ENCODE measurements at regions not wholly inside any gene's neighbourhood (a gene's known extent, or its start where the extent isn't known, plus 50 kb on each side); places are given as distances from the start of the nearest gene placed in this dataset.
"Not testable (repeated sequence)": the region's sequence is repeated elsewhere in the genome, so short reads cannot be mapped to it uniquely, and the experiment has no call there.

DNA sequence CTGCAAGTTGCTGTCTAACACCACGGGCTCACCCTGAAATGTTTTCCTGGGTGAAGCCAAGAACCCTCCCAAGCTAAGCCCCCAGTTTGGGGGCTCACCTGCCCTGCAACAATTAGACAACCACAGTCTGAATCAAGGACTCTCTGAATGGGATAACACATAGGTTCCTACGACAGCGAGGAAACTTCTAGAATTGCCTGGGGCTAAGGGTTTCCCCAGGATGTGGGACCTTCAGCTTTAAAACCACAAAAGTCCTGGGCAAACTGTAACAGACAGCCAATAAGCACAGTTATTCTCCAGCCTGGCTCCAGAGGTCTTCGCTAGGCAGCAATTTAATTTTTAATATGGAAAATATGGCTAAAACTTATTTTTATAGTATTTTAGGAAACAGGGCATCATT is 162.6 kb downstream of the PRKX start:
- no peak for DNase-seq

DNA sequence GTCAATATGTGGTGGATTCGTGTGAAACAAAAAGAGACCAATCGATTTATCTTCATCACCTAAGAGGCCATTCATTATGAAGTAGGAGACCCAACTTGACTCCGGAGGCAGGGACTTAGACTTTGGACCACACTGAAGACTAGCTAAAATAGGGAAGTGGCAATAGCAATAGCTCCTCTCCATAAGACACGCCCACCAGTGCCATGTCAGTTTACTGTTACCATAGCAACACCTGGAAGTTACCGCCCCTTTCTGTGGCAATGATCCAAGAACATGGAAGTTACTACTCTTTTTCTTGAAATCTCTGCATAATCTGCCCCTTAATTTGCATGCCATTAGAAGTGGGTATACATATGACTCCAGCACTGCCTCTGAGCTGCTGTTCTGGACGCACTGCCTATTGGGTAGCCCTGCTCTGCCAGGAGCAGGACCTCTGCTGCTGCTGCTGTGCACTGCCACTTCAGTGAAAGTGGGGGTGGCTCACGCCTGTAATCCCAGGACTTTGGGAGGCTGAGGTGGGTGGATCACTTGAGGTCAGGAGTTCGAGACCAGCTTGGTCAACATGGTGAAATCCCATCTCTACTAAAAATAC is 163.2 kb downstream of the PRKX start:
- peak; percentile 23 to 58 (median 52) for DNase-seq

DNA sequence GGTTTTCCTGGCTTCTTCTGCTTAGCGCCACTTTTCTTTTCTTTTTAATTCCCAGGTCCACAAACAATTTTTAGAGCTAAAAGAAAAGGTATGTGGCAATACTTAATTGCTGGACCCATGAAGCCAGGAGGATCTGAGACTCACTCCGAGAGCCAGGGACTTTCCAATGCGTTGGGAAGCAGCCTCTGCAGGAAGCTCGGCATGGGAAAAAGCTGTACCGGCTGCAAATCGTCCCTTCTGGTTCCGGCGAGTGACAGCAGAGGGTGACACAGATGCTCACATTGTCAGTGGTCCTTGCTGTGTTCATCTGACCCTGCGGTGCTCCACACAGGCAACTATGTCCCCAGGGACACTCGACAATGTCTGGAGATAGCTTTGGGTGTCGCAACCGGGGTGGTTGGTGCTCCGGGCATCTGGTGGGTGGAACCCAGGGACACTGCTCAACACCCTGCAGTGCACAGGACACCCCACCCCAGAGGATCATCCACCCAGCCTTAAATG is 164.0 kb downstream of the PRKX start:
- peak in 2 of 4 experiments; percentile 3 to 18 for DNase-seq

DNA sequence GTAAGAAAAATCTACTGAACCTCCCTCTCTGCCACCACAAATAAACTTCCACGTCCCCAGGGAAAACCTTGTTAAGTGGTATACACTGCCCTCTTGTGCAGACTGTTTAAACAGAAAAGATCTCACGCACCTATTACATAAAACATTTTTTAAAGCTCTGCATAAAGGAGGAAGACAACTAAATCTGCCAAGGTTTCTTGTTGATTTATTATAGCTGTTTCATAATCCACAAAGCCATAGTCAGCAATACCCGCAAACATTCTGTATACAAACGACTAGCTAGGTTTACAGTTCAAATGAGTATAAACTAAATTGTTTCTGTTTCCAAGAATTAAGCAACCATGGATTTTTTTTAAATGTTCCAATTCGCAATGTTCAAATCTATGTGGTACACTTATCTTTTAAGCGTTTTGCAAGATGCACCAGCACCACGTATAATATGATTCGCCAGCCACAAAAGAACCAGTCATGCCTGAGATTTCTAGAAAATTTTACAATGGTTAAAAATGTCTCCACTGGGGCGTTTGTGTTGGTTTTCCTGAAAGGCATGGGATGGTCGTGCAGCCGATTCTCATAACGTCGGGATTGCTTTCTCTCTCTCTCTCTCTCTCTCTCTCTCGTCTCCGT is 164.6 kb downstream of the PRKX start:
- peak; percentile 4 to 32 (median 25) for DNase-seq

DNA sequence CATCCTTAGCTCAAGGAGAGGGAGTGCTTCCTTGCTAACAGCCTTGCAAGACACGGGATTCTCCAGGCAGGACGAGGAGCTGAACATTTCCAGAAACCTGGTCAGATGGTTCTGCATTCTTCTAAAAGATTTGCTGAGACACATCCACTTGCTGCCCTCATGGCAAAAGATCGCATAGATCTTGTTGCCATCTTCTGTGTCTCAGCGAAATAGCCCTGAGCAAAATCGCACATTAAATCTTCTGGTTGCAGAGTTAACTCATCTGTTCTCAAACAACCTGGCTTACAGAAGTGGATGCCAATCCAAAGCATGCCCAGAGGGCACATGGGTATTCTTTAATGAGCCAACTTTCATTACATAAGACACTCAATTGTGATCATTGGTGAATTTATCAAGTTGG is 167.5 kb downstream of the PRKX start:
- DNase-seq = no peak

DNA sequence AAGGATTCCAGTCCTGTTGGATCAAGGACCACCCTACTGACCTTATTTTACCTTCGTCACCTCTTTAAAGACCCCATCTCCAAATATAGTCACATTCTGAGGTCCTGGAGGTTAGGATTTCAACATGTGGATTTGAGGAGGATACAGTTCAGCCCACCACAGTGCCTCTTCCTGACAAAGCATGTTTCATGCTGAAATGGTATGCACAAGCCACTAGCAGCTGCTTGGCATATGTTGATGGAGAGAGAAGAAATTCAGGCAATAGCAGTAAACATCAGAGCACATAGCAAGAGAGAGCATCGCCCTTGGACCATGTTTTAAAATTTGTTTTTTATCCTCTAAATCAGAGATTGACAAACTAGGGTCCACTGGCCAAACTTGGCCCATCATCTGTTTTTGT is 172.1 kb downstream of the PRKX start:
- no peak for DNase-seq

DNA sequence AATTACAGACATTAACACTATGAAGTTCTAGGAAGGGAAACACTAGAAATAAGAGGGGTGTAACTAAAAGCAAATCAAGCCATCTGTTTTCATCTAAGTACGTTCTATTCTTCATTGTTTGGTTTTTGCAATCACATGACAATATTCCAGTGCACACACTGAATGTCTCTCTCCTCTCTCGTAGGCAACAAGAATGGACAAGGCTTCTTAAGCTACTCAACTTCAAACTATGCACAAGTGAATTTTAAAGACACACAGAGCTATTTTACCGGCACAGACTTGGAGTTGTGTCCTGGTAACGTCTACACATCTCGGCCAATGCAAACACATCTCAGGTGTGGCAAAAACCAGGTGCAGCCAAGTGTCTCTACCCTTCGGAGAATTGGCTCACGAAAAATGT is 173.3 kb downstream of the PRKX start:
- no peak for DNase-seq

DNA sequence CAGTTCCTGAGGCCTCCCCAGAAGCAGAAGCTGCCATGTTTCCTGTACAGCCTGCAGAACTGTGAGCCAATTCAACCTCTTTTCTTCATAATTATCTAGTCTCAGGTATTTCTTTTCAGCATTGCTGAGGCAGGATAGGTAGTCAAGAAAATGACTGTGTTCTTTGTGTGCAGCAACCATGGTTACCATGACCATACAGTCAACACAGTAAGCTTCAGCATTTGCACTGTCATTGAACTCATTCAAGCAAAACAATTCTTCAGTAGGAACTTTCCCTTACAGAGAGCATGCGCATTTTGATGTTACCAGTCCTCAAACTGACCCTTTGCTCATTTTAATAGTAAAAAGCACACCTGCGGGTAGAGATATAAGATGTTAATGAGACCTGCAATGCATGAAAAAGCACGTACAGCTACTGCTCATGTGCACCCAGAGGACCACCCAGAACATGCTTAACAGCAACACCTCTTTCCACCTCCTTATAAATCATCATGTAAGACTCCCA is 180.8 kb downstream of the PRKX start:
- DNase-seq = no peak

DNA sequence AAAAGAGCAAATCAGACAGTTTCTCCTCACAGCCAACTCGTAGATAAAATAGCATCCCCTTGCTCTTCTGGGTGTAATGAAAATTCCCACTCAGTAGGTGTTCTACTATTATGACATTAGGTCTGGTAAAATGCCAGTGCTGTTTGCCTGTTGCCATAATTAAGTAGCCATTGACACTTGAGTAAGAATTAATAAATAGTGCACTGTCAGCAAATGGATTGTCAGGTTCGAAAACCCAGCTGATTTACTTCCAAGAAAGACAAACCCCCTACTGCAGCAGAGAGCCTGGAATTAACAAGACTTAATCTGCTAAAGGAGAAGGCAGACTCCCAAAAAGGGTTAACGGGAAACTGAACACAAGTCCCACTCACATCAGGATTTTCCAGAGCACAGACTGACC is 182.0 kb downstream of the PRKX start:
- DNase-seq = not testable (repeated sequence)

DNA sequence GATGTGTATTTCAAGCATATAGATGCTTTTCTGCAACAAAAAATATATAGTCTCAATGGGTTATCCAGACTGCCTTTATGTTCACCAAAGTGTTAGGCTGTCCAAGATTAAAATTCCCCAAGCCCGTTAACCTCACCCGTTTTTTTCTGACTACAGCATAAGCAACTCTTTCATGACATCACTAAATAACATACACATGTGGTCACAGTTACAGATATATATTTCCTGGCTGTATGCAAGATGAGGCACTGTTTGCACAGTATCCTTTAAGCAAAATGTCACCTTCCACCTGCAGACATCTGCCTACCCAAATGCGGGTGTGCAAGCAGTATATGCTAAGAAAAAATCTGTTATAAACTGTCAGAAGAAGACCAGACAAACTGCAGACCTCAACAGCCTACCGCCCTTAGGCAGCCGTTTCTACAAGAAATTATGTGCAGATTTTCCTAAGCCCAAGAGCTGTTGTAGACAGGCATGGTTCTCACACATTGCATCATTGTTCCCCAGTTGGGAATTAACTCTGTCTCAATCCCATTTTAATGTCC is 183.1 kb upstream of the MXRA5 start:
- DNase-seq = no peak

DNA sequence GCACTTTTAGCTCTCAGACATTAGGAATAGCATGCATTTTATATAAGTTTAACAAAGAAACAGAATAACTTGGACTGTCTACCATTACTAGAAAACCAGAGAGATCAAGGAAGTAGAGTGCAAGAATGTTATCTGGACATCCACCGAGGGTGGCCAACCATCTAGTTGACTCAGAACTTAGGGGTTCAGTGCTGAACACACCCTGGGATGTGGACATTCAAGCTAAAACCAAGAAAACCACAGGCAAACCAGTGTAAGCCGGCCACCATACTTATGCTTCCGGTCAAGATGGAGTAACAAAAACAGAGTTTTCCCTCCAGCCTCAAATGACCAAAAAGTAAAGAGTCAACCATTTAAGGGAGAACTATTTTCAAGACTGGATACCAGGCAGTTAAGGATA is 181.4 kb upstream of the MXRA5 start:
- no peak for DNase-seq

DNA sequence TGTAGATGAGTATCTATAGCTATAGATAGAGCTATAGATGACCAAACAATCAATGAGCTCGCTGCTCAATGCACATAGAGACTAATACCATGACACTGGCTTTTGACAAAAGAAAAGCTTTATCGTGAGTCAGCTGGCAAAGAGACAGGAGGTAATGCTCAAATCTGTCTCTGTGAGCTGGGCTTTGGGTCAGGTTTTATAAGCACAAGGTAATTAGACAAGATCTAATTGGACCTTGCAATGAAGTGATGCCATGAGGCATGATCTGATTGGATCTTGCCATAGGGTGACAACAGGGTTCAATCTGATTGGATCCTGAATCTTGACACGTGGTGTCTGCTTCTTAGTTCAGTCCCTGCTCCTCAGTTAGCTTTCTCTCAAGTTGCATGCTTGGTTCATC is 180.7 kb upstream of the MXRA5 start:
- no peak for DNase-seq

DNA sequence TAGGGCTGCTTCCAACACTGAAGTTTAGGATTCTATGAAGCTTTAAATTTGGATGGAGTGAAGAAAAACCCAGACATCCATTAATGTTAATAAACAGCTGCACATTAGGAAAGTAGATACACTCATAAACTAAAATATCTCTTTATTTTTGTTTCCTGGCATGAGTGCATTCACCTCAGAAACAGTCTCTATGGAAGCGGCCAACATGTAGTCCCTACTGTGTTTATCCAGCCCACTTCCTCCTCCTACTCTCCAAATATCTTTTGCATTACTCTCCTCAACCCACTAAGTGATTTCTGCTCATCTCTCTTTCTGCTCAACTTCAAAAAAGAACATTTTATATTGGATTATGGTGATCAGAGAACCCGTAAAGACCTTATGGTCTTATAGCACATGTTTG is 180.3 kb upstream of the MXRA5 start:
- DNase-seq = no peak

DNA sequence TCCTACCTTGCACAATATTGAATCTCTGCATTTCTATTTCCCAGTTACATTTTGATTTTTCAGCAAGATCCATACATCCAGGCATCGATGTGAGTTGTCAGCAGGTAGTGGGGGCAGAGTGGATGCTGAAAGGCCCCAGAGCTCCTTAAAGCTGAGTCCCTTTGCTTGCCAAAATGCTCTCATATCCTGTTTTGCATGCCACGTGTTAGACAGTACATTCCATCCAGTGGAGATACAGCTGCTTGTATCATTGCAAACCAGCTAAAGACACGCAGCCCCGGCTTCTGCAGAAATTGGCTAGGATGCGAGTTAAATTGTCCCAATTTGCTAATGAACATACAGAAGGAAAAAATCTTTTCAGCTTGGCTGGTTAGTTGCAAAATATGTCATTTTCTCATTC is 179.6 kb upstream of the MXRA5 start:
- no peak for DNase-seq

DNA sequence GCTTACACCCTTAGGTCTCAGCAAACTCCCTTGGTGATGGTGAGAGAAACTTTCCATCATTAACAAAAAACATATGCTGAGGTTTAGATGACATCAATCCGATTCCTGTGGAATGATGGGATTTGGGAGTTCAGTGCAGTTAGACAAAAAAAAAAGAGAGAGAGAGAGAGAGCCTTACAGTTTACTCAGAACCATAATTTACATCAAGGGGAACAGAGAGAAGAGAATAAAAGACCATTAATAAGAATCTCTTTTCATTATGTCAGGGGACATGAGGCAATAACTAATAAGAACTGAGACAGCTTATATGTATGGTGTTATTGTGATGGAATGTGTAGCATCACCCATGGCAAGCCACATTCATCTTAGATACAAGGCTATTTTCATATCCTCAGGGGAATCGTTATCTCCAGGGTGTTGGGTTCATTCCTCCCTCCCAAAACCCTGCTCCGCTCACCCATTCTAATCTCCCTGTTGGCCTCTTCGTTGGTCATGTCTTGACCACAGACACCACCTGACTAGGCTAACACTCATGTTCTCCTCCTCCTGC is 175.7 kb upstream of the MXRA5 start:
- DNase-seq = no peak

DNA sequence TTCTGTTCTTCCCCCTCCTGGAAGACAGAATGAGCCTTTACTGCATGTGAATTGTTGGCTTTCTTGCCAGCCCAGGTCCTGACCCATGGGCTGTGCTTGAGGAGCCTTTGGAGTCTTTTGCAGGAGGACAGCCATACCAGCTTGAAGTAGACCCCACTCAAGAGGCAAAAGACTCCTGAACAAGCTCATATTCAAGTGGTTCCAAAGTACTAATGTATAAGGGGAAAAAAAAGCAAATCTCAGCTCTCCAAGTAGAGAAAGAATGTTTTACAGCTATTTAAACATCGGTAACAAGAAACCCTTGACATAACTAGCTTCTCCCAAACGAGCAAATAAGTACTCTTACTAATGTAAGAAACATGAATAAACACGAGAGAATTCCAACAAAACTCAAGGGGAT is 174.9 kb upstream of the MXRA5 start:
- DNase-seq = no peak

DNA sequence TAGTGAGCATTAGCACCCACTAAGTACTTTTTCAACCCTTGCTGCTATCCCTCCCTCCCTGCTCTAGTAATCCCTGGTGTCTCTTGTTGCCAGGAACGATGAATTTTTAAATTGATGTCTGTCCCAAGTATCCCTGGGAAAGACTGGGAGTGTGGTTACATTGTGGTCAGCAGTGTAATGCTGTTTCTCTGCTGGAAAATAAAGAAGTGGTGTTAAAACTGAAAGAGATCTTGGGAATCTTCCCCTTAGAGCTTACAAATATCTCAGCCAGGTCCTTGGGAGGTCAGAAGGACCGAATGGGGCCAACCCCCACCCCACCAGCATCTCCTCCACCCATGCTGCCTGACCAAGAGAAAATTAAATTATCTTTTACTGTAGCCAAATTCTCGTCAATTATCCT is 174.5 kb upstream of the MXRA5 start:
- DNase-seq = no peak

DNA sequence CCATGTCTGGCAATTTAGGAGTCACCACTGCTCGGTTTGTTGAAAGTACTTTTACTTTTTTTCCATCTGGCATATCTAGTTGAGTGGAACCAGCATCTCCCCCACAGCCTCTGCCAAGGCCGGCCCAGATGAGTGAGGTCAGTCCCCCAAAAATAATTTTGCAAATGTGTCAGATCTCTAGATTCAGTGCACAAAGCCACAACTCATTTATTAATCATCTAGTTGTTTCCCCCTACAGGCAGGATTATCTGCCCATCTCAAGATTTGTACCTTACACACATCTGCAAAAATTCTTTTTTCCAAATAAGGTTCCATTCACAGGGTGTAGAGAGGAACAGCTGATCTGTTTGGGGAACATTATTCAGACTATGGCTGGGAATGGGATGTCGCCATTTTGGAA is 174.0 kb upstream of the MXRA5 start:
- DNase-seq = no peak

DNA sequence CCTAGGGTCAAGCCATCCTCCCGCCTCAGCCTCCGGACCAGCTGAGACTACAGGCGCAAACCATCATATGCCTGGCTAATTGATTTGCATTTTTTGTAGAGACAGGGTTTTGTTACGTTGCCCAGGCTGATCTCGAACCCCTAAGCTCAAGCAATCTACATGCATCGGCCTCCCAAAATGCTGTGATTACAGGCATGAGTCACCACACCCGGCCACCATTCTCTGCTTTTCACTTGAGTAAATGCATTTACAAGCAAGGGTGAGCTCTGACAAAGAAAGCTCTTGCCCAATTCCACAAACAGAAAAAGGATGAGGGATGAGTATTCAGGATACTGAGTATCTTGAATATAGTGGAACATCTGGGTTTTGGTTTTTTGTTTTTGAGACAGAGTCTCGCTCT is 172.9 kb upstream of the MXRA5 start:
- DNase-seq = not testable (repeated sequence)

DNA sequence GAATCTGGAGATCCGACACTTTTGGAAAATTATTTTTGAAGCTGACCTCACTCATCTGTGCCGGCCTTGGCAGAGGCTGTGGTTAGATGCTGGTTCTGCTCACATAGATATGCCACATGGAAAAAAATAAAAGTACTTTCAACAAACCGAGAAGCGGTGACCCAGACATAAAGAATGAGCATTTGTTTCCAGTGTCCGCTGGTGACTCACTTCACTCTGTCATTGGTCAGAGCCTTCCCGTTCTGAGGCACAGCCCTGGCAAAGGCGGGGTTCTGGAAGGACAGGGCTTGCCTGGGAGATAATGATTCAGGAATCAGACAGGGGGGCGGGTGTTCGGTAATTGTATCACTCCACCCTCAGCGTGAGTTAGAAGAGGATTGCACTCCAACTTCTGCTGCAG is 172.4 kb upstream of the MXRA5 start:
- no peak for DNase-seq

DNA sequence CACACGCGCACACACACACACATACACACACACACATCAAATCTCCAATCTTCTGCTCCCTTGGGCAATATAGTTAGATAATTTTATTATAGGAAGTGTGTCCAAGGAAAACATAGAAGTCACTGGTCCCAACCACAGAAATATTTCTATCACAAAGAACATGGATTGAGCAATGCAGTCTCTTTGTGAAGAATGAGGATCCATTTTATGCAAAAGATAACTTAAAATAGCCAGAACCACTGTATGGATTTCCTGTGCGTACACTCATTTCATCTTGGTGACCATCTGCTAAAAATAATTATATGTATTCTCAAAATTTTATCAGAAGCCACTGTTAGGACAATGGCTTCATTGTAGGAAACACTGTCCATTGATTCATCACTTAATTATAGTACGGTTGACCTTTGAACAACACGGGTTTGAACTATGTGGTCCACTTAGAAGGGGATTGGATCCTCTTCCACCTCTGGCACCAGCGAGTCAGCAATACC is 169.6 kb upstream of the MXRA5 start:
- DNase-seq = no peak

DNA sequence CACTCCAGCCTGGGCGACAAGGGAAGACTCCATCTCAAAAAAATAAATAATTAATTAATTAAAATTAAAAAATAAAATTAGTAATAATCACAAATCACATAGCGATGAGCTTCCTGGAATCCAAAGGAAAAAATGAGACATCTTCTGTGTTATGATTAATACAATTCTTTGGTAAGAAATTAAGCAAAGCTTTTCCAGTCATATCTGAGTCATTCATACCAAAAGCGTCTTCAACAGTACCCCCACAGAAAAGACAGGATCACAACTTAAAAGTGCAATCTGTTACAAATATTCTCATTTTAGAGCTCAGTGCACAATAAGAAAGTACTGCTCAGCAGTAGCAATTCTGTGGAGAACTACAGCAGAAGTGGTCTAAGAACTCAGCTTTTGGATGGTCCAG is 168.5 kb upstream of the MXRA5 start:
- DNase-seq = no peak

DNA sequence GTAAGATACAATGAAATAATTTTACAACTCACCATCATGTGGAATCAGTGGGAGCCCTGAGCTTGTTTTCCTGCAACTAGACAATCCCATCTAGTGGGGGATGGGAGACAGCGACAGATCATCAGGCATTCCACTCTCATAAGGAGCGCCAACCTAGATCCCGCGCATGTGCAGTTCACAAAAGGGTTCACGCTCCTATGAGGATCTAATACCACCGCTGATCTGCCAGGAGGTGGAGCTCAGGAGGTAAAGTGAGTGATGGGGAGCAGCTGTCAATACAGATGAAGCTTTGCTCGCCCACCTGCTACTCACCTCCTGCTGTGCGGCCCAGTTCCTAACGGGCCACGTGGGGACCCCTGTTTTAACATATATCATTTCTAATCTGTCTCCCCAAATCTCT is 165.7 kb upstream of the MXRA5 start:
- DNase-seq = not testable (repeated sequence)

DNA sequence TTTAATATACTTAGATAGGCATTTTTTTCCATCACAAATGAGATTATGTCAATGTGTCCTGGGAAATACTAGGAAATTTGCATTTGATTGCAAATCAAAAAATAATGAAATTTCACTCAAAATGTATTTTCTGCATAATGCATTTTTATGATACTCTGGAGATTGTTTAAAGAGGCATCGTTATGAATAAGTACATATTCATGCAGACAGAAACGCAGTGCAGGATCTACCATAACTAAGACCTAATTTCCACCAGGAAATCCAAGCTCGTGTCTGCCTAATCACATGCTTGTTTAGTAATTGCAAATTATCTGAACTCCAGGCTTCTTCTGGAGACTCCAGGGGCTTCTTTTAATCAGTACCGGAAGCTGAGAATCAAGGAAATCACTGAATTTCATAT is 163.5 kb upstream of the MXRA5 start:
- no peak for DNase-seq
